ENCODE measurements at regions not wholly inside any gene's neighbourhood (a gene's known extent, or its start where the extent isn't known, plus 50 kb on each side); places are given as distances from the start of the nearest gene placed in this dataset.

DNA sequence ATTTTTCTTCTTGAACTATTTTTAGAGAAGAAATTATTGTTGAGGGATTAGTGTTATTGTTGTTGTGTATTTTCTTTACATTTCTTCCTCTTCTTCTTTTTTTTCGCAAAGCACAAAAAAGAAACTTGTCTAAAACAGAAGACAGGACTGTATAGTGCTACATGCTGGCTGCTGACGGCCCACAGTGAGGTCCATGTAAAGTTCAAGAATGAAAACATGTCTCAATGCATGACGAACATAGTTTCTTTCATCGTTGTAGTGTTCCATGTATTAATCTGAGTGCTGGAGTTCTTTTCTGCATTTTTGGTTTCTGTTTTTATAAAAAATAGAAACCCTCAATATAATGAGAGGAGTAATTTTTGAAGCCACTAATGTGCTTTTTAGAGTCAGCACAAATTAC lies 462.9 kb upstream of the MARCKS start:
- no peaks in the 10 kb centered on the region for H3K36me3 ChIP-seq (replicated peaks in 1 of 2; ENCODE audit: control insufficient read depth in 1 of 2, insufficient read depth in 2 of 2, low read length in 1 of 2)
- no peak overlapping the region for H3K4me3 ChIP-seq (ENCODE audit: low read depth in 2 of 2, low read length in 1 of 2)
- H4K20me1 ChIP-seq (ENCODE audit: insufficient read depth) = no peaks in the 10 kb centered on the region
- peaks cover 6 to 8% of the 10 kb centered on the region in 2 experiments; a peak in 2 of 4 replicates for H3K4me1 ChIP-seq (ENCODE audit: control insufficient read depth in 1 of 2, insufficient read depth in 2 of 2, low read depth in 1 of 2, low read length in 1 of 2)
- POLR2A ChIA-PET = no interaction called here
- no peak for DNase-seq
- H3K9me2 ChIP-seq = no peaks in the 10 kb centered on the region
- peaks cover 10% of the 10 kb centered on the region for H3F3A ChIP-seq (replicated peaks; ENCODE audit: insufficient read depth)
- H2AFZ ChIP-seq (ENCODE audit: low read depth) = no peak overlapping the region
- H3K9me3 ChIP-seq = no peaks in the 10 kb centered on the region
- 85% methylated on average over 4 of the region's 4 CpGs for WGBS (ENCODE audit: low lambda C conversion rate)
- H3K27ac ChIP-seq (ENCODE audit: low read depth in 2 of 2, low read length in 1 of 2) = no peak overlapping the region
- no peaks in the 10 kb centered on the region for H3K79me2 ChIP-seq (ENCODE audit: insufficient read depth)
- no peak overlapping the region for H3K4me2 ChIP-seq
- H3K9ac ChIP-seq = no peak overlapping the region
- CTCF ChIA-PET = no interaction called here
- no peak for TF ChIP-seq FOXJ3 (CRISPR knock-in tag; IDR thresholded peaks at IDR 0.05)
- TF ChIP-seq GATA2 (CRISPR knock-in tag; IDR thresholded peaks at IDR 0.05) = no peak
- no peak for TF ChIP-seq FOXM1 (IDR thresholded peaks at IDR 0.05; ENCODE audit: low read depth)
- TF ChIP-seq TAF1 (IDR thresholded peaks at IDR 0.05; ENCODE audit: borderline replicate concordance, low read depth, low read length) = no peak
- TF ChIP-seq MEF2A (IDR thresholded peaks at IDR 0.05; ENCODE audit: borderline replicate concordance, low read depth) = no peak
- no peak for TF ChIP-seq RCOR1 (IDR thresholded peaks at IDR 0.05; ENCODE audit: low read length)
- TF ChIP-seq USF2 (IDR thresholded peaks at IDR 0.05; ENCODE audit: borderline replicate concordance, low read depth, low read length) = no peak
- TF ChIP-seq POLR2AphosphoS5 (IDR thresholded peaks at IDR 0.05; ENCODE audit: low read depth, low read length) = no peak
- no peak for TF ChIP-seq RXRA (IDR thresholded peaks at IDR 0.05; ENCODE audit: borderline replicate concordance, low read depth)
- no peaks in the 10 kb centered on the region for H3K27me3 ChIP-seq (ENCODE audit: insufficient read depth)

DNA sequence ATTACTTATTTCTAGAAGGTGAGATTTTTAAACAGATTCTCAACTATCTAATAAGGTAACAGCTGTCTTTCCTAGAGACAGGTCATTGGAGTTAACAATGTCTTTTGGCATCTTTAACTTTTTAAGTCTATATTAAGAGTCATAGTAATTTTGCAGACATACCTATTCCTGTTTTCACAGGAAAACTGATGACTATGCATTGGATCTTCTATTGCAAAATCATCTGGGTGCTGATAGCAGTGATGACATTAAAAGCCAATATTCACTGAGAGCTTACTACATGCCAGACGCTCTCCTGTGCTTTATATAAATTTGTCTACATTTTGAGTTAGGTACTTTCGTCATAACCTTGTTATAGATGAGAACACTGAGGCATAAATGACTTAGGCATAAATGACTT lies 462.4 kb upstream of the MARCKS start:
- H3K9me2 ChIP-seq = no peaks in the 10 kb centered on the region
- no peak overlapping the region for H3K27ac ChIP-seq (ENCODE audit: low read depth in 2 of 2, low read length in 1 of 2)
- TF ChIP-seq SIN3A (IDR thresholded peaks at IDR 0.05; ENCODE audit: borderline replicate concordance, low read depth, low read length) (no peak), POLR2AphosphoS5 (IDR thresholded peaks at IDR 0.05; ENCODE audit: low read depth, low read length) (no peak), TCF12 (IDR thresholded peaks at IDR 0.05) (no peak), MXI1 (IDR thresholded peaks at IDR 0.05; ENCODE audit: low read depth, low read length) (no peak), NRF1 (IDR thresholded peaks at IDR 0.05; ENCODE audit: low read depth, low read length) (no peak), FOXJ3 (CRISPR knock-in tag; IDR thresholded peaks at IDR 0.05) (no peak), FOXM1 (IDR thresholded peaks at IDR 0.05; ENCODE audit: low read depth) (no peak), FOSL2 (IDR thresholded peaks at IDR 0.05; ENCODE audit: borderline replicate concordance, low read depth) (no peak), PBX3 (IDR thresholded peaks at IDR 0.05) (no peak), ELF1 (IDR thresholded peaks at IDR 0.05) (no peak), NFIC (IDR thresholded peaks at IDR 0.05; ENCODE audit: borderline replicate concordance) (no peak)
- TF ChIP-seq, protein P1, sequence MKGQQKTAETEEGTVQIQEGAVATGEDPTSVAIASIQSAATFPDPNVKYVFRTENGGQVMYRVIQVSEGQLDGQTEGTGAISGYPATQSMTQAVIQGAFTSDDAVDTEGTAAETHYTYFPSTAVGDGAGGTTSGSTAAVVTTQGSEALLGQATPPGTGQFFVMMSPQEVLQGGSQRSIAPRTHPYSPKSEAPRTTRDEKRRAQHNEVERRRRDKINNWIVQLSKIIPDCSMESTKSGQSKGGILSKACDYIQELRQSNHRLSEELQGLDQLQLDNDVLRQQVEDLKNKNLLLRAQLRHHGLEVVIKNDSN (IDR thresholded peaks at IDR 0.05; ENCODE audit: borderline replicate concordance, low read depth) = no peak
- TF ChIP-seq, protein P2, sequence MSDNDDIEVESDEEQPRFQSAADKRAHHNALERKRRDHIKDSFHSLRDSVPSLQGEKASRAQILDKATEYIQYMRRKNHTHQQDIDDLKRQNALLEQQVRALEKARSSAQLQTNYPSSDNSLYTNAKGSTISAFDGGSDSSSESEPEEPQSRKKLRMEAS (IDR thresholded peaks at IDR 0.05; ENCODE audit: low read depth) = no peak
- H3K9me3 ChIP-seq = no peaks in the 10 kb centered on the region
- WGBS (ENCODE audit: low lambda C conversion rate) = 95% methylated on average over 2 of the region's 2 CpGs
- DNase-seq = no peak
- peaks cover 10% of the 10 kb centered on the region for H3F3A ChIP-seq (replicated peaks; ENCODE audit: insufficient read depth)
- H3K27me3 ChIP-seq (ENCODE audit: insufficient read depth) = no peaks in the 10 kb centered on the region
- H3K9ac ChIP-seq = no peak overlapping the region
- POLR2A ChIA-PET = no interaction called here
- no peak overlapping the region for H2AFZ ChIP-seq (ENCODE audit: low read depth)
- H3K4me1 ChIP-seq (ENCODE audit: control insufficient read depth in 1 of 2, insufficient read depth in 2 of 2, low read depth in 1 of 2, low read length in 1 of 2) = peaks cover 6 to 8% of the 10 kb centered on the region in 2 experiments; a peak in 2 of 4 replicates
- H3K36me3 ChIP-seq (replicated peaks in 1 of 2; ENCODE audit: control insufficient read depth in 1 of 2, insufficient read depth in 2 of 2, low read length in 1 of 2) = no peaks in the 10 kb centered on the region
- no peaks in the 10 kb centered on the region for H3K79me2 ChIP-seq (ENCODE audit: insufficient read depth)
- CTCF ChIA-PET = no interaction called here
- no peak overlapping the region for H3K4me2 ChIP-seq
- no peak overlapping the region for H3K4me3 ChIP-seq (ENCODE audit: low read depth in 2 of 2, low read length in 1 of 2)
- no peaks in the 10 kb centered on the region for H4K20me1 ChIP-seq (ENCODE audit: insufficient read depth)

Data from SK-N-SH (cell line).